ENCODE measurements at regions not wholly inside any gene's neighbourhood (a gene's known extent, or its start where the extent isn't known, plus 50 kb on each side); places are given as distances from the start of the nearest gene placed in this dataset.

DNA sequence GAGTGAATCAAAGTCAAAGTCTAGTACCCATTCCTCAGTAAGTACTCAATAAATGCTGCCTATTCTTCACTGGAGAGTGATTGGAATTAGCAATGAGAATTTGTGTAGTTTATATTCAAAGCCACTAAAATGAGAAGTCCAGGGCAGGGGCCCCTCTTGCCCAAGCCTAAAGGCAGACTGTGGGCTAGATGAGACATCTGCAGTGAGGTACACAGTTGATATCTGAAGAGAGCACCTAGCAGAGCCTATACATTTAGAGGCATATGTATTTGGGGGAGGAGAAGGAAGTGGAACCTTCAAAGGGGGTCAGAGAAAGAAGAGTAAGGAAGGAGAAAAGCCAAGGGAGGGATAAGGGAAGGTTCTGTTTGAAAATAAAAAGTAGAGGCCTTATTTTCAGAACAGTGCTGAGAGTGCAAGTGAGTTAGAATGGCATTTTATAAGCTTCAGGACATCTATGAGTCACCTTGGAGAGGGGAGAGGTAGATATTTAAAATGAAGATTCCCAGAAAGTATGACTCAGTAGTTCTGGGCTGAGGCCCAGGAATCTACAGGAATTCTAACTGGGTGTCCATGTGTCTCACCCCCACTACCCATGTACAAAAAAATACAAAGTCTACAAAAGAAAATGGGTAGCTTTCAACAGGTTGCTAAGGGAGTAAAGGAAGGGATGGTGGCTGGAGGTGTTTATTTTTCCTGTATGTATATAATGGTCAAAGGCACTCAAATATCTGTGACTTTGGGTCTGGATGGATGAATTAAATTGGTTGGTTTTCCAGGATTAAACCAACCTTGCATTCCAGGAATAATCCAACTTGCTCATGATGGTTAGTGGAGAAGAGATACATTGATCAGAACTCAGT, 135.1 kb downstream of the ZFP64 start (continued):
- TF ChIP-seq EP300 (IDR thresholded peaks at IDR 0.05; ENCODE audit: borderline replicate concordance in 1 of 2, low read depth in 2 of 2, low read length in 2 of 2): no peak
- TF ChIP-seq, protein P1, sequence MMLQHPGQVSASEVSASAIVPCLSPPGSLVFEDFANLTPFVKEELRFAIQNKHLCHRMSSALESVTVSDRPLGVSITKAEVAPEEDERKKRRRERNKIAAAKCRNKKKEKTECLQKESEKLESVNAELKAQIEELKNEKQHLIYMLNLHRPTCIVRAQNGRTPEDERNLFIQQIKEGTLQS (IDR thresholded peaks at IDR 0.05; ENCODE audit: insufficient read depth, low read depth, low read length): no peak

All from H1 (cell line).